NCI-H2081 (cell line): ENCODE measurements at regions not wholly inside any gene's neighbourhood (a gene's known extent, or its start where the extent isn't known, plus 50 kb on each side); places are given as distances from the start of the nearest gene placed in this dataset.
"Not testable (repeated sequence)": the region's sequence is repeated elsewhere in the genome, so short reads cannot be mapped to it uniquely, and the experiment has no call there.

Source experiments
- DNase-seq, 2 experiments: peaks; one replicate each; lab custom pipeline; 2025; lab: John Stamatoyannopoulos, UW

DNA sequence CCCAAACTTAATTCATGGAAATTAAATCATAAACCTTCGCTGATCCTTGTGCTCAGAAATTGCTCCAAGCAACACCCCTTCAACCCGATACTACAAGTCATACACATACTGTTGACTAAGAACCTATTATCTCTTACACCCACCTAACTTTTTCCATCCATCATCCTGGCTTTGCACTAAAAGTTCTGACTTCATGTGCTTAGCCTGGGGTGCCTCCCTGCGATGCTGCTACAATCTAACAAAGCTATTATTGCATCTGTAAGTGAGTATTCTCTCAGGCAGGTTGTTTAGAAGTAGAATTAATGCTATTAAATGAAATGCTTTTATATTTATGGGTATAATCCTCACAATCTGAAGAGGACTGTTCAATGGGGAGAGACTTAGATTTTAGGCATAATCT lies 619.8 kb downstream of the CCDC85A start:
- DNase-seq = no peak

DNA sequence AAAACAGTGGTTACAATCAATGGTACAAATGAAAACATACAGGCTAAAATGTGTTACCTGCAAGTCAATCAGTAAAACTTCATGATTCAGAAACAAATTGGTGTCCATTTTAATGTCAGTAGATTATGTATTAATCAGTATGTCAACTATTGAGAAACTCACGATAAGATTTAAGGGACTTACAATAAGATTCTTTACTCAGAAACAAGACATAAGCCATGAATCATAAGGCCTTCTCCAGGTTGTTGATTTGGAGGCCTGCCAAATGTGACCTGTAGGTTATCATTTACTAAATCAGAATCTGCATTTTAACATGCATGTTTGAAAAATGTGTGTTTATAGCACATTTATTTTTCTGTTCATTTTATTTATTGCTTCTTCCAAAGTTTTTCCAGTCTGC lies 623.1 kb downstream of the CCDC85A start:
- no peak for DNase-seq

- no peak for DNase-seq
Observed at GRCh38 chr2:56807861-56808260, 624.1 kb downstream of the CCDC85A start.

DNA sequence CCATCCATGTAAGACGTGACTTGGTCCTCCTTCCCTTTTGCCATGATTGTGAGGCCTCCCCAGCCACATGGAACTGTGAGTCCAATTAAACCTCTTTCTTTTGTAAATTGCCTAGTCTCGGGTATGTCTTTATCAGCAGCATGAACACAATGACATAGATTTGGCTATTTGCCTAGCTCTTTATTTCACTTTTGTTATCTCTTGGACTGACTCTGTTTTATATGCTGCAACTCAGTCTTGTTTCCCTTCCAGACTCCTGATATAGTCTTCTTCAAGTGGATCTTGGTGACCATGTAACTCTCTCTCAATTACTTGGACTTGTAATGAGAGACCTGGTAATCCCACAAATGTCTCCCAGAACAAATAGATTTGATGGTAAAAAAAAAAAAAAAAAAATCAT lies 627.6 kb downstream of the CCDC85A start:
- DNase-seq = no peak

DNA sequence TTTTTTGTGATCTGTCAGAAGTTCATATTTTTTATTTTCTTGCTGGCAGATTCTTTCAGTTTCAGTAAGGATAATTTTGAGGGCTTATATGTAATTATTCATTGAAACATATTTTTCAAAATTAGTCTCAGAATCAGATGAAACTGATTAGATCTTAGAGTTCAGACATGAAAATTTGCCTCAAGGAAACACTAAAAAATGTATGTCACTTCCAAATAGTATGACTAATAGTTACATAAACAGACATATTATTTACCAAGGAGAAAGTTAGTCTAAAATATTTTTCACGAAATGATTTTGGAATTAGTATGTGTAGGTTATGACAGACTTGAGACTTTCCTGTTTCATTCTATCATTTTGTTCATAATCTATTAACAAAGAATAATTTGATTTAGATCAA lies 628.6 kb downstream of the CCDC85A start:
- no peak for DNase-seq

DNA sequence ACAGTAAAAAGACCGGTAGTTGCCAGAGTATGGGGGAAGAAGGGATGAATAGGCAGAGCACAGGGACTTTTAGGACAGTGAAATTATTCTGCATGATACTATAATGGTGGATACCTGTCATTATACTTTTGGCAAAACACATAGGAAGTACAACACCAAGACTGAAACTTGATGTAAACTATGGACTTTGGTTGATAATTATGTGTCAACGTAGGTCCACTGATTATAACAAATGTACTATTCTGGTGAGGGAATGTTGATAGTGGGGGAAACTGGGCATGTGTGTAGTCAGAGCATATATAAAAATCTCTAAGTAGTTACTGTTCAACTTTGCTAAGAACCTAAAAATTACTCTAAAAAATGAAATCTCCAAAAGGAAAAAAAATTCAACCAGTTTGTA lies 629.7 kb downstream of the CCDC85A start:
- DNase-seq = no peak

DNA sequence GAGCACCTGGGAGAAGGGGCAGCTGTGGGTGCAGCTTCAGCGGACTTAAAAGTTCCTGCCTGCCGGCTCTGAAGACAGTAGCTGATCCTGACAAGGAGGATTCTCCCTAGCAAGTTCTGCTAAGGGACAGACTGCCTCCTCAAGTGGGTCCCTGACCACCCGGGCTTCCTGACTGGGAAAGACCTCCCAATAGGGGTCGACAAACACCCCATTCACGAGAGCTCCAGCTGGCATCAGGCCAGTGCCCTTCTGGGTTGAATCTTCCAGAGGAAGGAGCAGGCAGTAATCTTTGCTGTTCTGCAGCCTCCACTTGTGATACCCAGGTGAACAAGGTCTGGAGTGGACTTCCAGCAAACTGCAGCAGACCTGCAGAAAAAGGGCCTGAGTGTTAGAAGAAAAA lies 632.9 kb downstream of the CCDC85A start:
- no peak for DNase-seq

- no peak for DNase-seq
Observed at GRCh38 chr2:56831780-56832179, 648.0 kb downstream of the CCDC85A start.

- no peak for DNase-seq
Observed at GRCh38 chr2:56834686-56835085, 650.9 kb downstream of the CCDC85A start.

DNA sequence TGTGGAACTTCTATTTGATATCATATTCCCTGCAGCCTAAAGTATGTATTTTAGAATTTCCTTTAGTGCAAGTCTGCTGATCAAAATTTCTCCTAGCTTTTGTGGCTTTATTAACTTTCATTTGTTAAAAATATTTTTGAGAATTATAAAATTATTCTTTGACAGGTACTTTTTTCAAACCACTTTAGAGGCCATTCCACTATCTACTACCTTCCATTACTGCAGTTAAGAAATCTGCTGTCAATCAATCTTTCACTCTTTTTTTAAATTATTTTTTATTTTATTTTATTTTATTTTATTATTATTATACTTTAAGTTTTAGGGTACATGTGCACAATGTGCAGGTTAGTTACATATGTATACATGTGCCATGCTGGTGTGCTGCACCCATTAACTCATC lies 656.2 kb downstream of the CCDC85A start:
- DNase-seq = not testable (repeated sequence)

DNA sequence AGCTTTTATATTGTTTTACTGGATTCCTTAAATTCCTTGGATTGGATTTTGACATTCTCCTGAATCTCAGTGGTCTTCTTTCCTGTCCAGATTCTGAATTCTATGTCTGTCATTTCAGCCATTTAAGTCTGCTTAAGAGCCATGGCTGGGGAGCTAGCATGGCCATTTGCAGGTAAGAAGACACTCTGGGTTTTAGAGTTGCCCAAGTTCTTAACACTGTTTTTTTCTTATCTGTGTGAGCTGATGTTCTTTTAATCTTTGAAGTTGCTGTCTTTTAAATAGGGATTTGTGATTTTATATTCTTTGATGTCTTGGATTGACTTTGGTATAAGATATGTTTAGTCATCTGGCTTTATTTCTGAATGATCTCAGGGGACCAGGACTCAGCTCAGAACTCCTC lies 677.2 kb downstream of the CCDC85A start:
- no peak for DNase-seq

- no peak for DNase-seq
Observed at GRCh38 chr2:56871644-56872043, 687.9 kb downstream of the CCDC85A start.

- DNase-seq = no peak
Observed at GRCh38 chr2:56874717-56875116, 690.9 kb downstream of the CCDC85A start.

DNA sequence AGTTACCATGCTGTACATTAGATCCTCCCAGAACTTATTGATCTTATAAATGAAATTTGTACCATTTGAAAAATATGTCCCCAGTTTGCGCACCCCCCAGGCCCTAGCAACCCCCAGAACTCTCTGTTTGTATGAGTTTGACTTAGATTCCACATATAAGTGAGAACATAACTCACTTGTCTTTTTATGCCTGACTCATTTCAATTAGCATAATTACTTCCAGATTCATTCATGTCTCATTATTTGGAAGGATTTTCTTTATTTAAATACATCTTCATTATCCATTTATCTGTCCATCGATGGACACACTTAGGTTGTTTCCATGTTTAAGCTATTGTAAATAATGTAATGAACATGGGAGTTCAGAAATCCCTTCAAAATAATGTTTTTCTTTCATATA lies 705.9 kb downstream of the CCDC85A start:
- DNase-seq = no peak

DNA sequence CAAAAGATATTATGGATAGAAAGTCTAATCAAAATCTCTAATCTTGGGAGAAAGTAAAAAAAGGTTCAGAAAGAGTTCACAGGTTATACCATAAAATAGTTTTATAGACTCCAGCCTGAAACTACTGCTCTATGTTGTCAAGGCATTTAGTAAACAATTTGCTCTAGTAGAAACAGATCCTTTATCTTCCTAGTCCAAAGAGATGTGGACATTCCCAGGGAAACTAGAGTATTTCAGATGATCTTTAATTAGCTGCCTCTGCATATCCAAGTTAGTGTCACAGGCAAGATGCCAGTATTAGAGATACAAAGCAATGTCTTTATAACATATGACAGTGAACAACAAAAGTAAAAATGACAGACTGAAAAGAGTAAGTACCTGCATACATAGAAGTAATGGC lies 708.6 kb downstream of the CCDC85A start:
- DNase-seq = no peak

GRCh38 chr2:56898986-56899385 lies 715.2 kb downstream of the CCDC85A start:
- no peak for DNase-seq

DNA sequence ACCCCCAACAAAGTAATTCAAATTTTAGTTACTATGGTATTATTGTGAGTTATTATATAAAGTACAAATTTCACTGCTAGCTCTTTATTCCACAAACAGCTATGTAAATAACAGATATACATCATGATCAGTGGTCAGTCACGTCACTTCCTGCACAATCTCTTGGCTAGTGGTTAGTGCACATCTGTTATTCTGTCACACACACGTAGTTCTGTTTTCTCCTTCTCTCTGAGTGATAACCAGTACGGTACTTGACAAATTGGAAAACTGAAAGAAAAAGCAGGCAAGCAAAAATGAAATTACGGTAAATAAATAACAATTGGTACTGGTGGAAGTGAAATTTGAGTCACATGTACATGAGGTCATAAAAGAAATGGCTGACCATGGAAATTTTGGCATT lies 728.7 kb downstream of the CCDC85A start:
- DNase-seq = no peak

GRCh38 chr2:56918790-56919189 lies 735.0 kb downstream of the CCDC85A start:
- no peak for DNase-seq

GRCh38 chr2:56933976-56934375 lies 750.2 kb downstream of the CCDC85A start:
- DNase-seq = no peak

DNA sequence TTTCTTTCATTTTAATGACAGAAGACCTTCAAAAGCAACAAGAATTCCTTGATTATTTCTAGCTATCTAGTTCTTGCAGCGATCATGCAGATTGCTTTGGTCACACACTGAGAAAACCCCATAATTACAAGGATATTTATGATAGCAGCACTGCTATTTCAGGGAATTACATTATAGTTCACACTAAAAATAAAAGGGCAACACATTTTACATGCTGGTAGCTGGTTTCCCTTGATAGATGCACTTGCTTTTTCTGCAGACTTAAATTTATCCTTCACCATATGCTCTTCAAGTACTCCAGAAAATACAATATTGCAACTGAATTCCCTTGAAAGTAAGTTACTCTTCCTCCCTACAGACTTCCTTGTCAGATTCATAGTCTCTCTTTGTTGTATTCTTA lies 751.1 kb downstream of the CCDC85A start:
- DNase-seq = no peak

- no peak for DNase-seq
Observed at GRCh38 chr2:56940054-56940453, 756.3 kb downstream of the CCDC85A start.

- no peak for DNase-seq
Observed at GRCh38 chr2:56952871-56953270, 769.1 kb downstream of the CCDC85A start.

DNA sequence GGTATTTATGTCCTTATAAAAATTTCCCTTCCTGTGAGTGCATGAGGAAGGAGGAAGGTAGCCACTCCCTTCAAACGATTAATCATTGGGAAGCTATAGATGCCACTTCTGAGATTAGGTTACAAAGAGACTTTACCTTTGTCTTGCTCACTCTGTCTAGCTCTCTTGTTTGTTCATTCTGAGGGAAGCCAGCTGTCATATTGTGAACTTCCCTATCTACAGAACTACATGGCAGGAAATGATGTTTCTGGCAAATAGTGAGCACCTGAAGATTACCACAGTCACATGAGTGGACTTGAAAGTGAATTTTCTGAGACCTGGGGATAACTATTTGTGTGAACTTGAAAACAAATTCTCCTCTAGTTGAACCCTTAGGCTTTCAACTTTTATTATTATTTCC lies 776.8 kb downstream of the CCDC85A start:
- DNase-seq = peak; percentile 8 to 65

DNA sequence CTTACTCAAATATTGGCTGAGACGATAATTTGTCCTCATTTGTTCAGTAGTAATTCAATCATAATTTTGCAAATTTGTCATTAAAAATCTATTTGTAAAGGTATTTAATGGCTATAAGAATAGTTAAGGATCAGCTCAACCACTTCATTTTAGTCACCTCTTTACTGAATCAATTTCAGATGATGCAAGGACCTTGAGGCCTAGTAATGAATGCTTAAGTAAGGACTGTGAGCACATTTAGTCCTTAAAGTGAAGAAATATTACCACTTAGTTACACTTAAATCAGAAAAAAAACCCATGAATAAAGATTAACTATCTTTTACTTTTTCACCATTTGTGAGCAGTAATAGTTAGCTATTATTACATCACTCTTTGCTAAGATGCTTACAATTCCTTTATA lies 778.9 kb downstream of the CCDC85A start:
- no peak for DNase-seq

DNA sequence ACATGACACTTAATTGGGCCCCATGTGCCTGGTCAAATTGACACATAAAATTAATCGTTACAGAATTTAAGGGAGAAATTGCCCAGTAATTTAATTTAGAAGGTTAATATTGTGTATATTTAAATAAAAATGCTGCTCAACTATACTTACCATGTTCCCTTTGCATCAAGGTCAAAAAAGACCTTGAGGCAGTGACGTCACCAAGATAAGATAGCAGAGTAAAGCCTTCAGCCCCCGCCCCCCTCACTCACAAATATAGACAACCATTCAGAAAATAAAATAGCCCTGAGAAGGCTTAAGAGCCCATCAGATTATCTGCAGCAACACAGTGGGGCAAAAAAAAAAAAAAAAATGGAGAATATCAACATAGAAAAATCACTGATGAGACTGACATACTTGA lies 785.7 kb downstream of the CCDC85A start:
- no peak for DNase-seq
